Lung (tissue), 11 donors: ENCODE measurements at regions not wholly inside any gene's neighbourhood (a gene's known extent, or its start where the extent isn't known, plus 50 kb on each side); places are given as distances from the start of the nearest gene placed in this dataset.

Experiments
- ATAC-seq: fragments of 200-7000 bp; cut with Tn5 transposase; one replicate; pipeline ENCODE4 v1.9.1; 2020; ENCODE audit warnings: moderate number of reproducible peaks; ENCODE audit not compliant: insufficient read depth, low FRiP score
- DNase-seq, 3 donors: peaks; one replicate each; pipeline ENCODE4 v3.0.0-alpha.2; 2013 to 2017
- H3K27ac ChIP-seq, 2 donors: one replicate each; pipeline ENCODE4 v1.5.1; 2013; ENCODE audit warnings: mild to moderate bottlenecking in 2 of 2, moderate library complexity in 2 of 2, control low read depth in 1 of 2, inconsistent platforms in 1 of 2, low read depth in 1 of 2, low read length in 1 of 2
- H3K27me3 ChIP-seq, 3 donors: one replicate each; pipeline ENCODE4 v1.5.1; 2013; ENCODE audit warnings: low read length in 2 of 3; ENCODE audit not compliant: control insufficient read depth in 3 of 3, insufficient read depth in 3 of 3
- H3K36me3 ChIP-seq, 4 donors: one replicate each; pipeline ENCODE4 v1.5.1; 2013; ENCODE audit warnings: low read length in 4 of 4, mild to moderate bottlenecking in 1 of 4, moderate library complexity in 1 of 4; ENCODE audit not compliant: control insufficient read depth in 4 of 4, insufficient read depth in 4 of 4
- H3K4me1 ChIP-seq, 5 donors: one replicate each; pipeline ENCODE4 v1.5.1; 2013; ENCODE audit warnings: low read length in 5 of 5, mild to moderate bottlenecking in 2 of 5, moderate library complexity in 1 of 5; ENCODE audit not compliant: control insufficient read depth in 5 of 5, insufficient read depth in 5 of 5
- H3K4me3 ChIP-seq: one replicate; pipeline ENCODE4 v1.5.1; 2013; ENCODE audit warnings: mild to moderate bottlenecking, control low read depth, moderate library complexity
- H3K9ac ChIP-seq, 2 donors: one replicate each; pipeline ENCODE4 v1.5.1; 2013; ENCODE audit warnings: low read length in 2 of 2, control low read depth in 1 of 2; ENCODE audit not compliant: insufficient read depth in 1 of 2
- H3K9me3 ChIP-seq, 4 donors: one replicate each; pipeline ENCODE4 v1.5.1; 2013; ENCODE audit warnings: low read length in 3 of 4, mild to moderate bottlenecking in 1 of 4, moderate library complexity in 1 of 4; ENCODE audit not compliant: control insufficient read depth in 4 of 4, insufficient read depth in 3 of 4
- CTCF ChIP-seq: IDR thresholded peaks from 2 replicates; pipeline ENCODE4 v1.5.1; 2012; ENCODE audit warnings: mild to moderate bottlenecking; ENCODE audit errors: control extremely low read depth, extremely low read depth
- WGBS, 2 donors: extraction: QIAGEN DNeasy Blood & Tissue Kit; methylation state at CpG; one replicate each; pipeline ENCODE4 v1.1.7; 2013; 5-methylcytosine and 5-hydroxymethylcytosine counted together
- donor health status: control.
- donor health status: control.
- donor health status: Bipolar disorder and iron deficiency.
- donor health status: healthy.
- donor health status: DM: yes; HTN: yes; CAD: no.

GRCh38 chr6:164121527-164121926 lies 707.0 kb downstream of the QKI start:
- TF ChIP-seq CTCF: no peak
- WGBS, 2 donors: 86 to 94% methylated on average over 6 of the region's 6 CpGs

GRCh38 chr6:164114651-164115050 lies 700.1 kb downstream of the QKI start:
- Histone ChIP-seq H3K9me3 (peaks cover 0 to 3% (median 0%) of the 10 kb centered on the region in 4 donors), H3K4me1 (peaks cover 0 to 1% (median 0%) of the 10 kb centered on the region in 5 donors), H3K27me3 (no peaks in the 10 kb centered on the region), H3K4me3 (no peak overlapping the region), H3K27ac (no peak overlapping the region), H3K36me3 (no peaks in the 10 kb centered on the region), H3K9ac (no peak overlapping the region)
- 83 to 89% methylated on average over 5 of the region's 5 CpGs for WGBS, 2 donors
- DNase-seq (no peak), ATAC-seq (no peak)
- TF ChIP-seq CTCF: no peak

More at GRCh38 chr6:164121527-164121926, 707.0 kb downstream of the QKI start:
- Histone ChIP-seq H3K36me3 (no peaks in the 10 kb centered on the region), H3K9me3 (no peaks in the 10 kb centered on the region), H3K27ac (no peak overlapping the region), H3K27me3 (no peaks in the 10 kb centered on the region), H3K9ac (no peak overlapping the region), H3K4me1 (no peaks in the 10 kb centered on the region), H3K4me3 (no peak overlapping the region)
- no peak for DNase-seq
- ATAC-seq: no peak

- Histone ChIP-seq H3K27me3 (no peaks in the 10 kb centered on the region), H3K4me3 (no peak overlapping the region), H3K4me1 (peaks cover 0 to 2% (median 0%) of the 10 kb centered on the region in 5 donors), H3K9me3 (peaks cover 0 to 3% (median 0%) of the 10 kb centered on the region in 4 donors), H3K9ac (no peak overlapping the region), H3K36me3 (no peaks in the 10 kb centered on the region), H3K27ac (no peak overlapping the region)
- DNase-seq (no peak), ATAC-seq (no peak)
- 87 to 88% methylated on average over 4 of the region's 4 CpGs for WGBS, 2 donors
- TF ChIP-seq CTCF: no peak
These were observed 699.5 kb downstream of the QKI start for GRCh38 chr6:164114051-164114450.

GRCh38 chr6:164113637-164114036 lies 699.1 kb downstream of the QKI start:
- TF ChIP-seq CTCF: no peak
- no peaks in the 10 kb centered on the region for H3K36me3 ChIP-seq
- H3K27ac ChIP-seq: no peak overlapping the region
- no peak overlapping the region for H3K4me3 ChIP-seq
- DNase-seq (no peak), ATAC-seq (no peak)
- peaks cover 0 to 3% (median 0%) of the 10 kb centered on the region in 4 donors for H3K9me3 ChIP-seq
- 72 to 84% methylated on average over 4 of the region's 4 CpGs for WGBS, 2 donors
- peaks cover 0 to 2% (median 0%) of the 10 kb centered on the region in 5 donors for H3K4me1 ChIP-seq
- no peaks in the 10 kb centered on the region for H3K27me3 ChIP-seq
- no peak overlapping the region for H3K9ac ChIP-seq
